Upper lobe of right lung (tissue), 1 donor: ENCODE measurements at regions not wholly inside any gene's neighbourhood (a gene's known extent, or its start where the extent isn't known, plus 50 kb on each side); places are given as distances from the start of the nearest gene placed in this dataset.

Experiments
- ATAC-seq: fragments of 200-7000 bp; cut with Tn5 transposase; one replicate; pipeline ENCODE4 v1.9.1; 2020; ENCODE audit warnings: mild to moderate bottlenecking, moderate library complexity
- DNase-seq: peaks from one replicate; pipeline ENCODE4 v3.0.0-alpha.2; 2020
- H3K27ac ChIP-seq: fragments of 200-600 bp; one replicate; pipeline ENCODE4 v1.8.0; 2022
- H3K27me3 ChIP-seq: fragments of 200-600 bp; one replicate; pipeline ENCODE4 v1.8.0; 2022; ENCODE audit warnings: mild to moderate bottlenecking
- H3K36me3 ChIP-seq: fragments of 200-600 bp; one replicate; pipeline ENCODE4 v1.8.0; 2022
- H3K4me1 ChIP-seq: fragments of 200-600 bp; one replicate; pipeline ENCODE4 v1.8.0; 2022
- H3K4me3 ChIP-seq: fragments of 200-600 bp; one replicate; pipeline ENCODE4 v1.8.0; 2022; ENCODE audit warnings: mild to moderate bottlenecking
- H3K9me3 ChIP-seq: fragments of 200-600 bp; one replicate; pipeline ENCODE4 v1.8.0; 2022
- CTCF ChIP-seq: fragments of 200-600 bp; IDR thresholded peaks from one replicate; pipeline ENCODE4 v1.8.0; 2022; ENCODE audit warnings: antibody characterized with exemption
- intact Hi-C: fragments of 100-400 bp; cut with DNase I; formaldehyde crosslinking; loops from one replicate; pipeline ENCODE4 v1.11.0; 2022
- donor health status: DM: no; HTN: yes; CAD: no; lungs with severe emphysema.

- TF ChIP-seq CTCF = no peak
- intact Hi-C loops = no loop called here
- Histone ChIP-seq H3K27me3 (no peaks in the 10 kb centered on the region), H3K27ac (no peak overlapping the region), H3K9me3 (no peaks in the 10 kb centered on the region), H3K36me3 (no peaks in the 10 kb centered on the region), H3K4me1 (no peaks in the 10 kb centered on the region), H3K4me3 (no peak overlapping the region)
- ATAC-seq (no peak), DNase-seq (no peak)
Observed at GRCh38 chr2:185998562-185999070, 260.0 kb downstream of the FSIP2 start.

GRCh38 chr2:186009341-186009740 is 270.7 kb downstream of the FSIP2 start:
- DNase-seq = no peak
- ATAC-seq = no peak
- Histone ChIP-seq H3K4me1 (no peaks in the 10 kb centered on the region), H3K9me3 (peaks cover 6% of the 10 kb centered on the region), H3K27me3 (no peaks in the 10 kb centered on the region), H3K4me3 (no peak overlapping the region), H3K27ac (no peak overlapping the region), H3K36me3 (no peaks in the 10 kb centered on the region)
- TF ChIP-seq CTCF = no peak
- intact Hi-C loops = no loop called here

- DNase-seq (no peak), ATAC-seq (no peak)
- H3K27me3 ChIP-seq = no peaks in the 10 kb centered on the region
- H3K4me1 ChIP-seq = no peaks in the 10 kb centered on the region
- no peak for TF ChIP-seq CTCF
- no peak overlapping the region for H3K4me3 ChIP-seq
- H3K27ac ChIP-seq = no peak overlapping the region
- H3K9me3 ChIP-seq = no peaks in the 10 kb centered on the region
- intact Hi-C loops = no loop called here
- H3K36me3 ChIP-seq = no peaks in the 10 kb centered on the region
Observed at GRCh38 chr2:186017278-186017677, 278.7 kb downstream of the FSIP2 start.

- Histone ChIP-seq H3K4me1 (no peaks in the 10 kb centered on the region), H3K27ac (no peak overlapping the region), H3K36me3 (no peaks in the 10 kb centered on the region), H3K27me3 (no peaks in the 10 kb centered on the region), H3K9me3 (no peaks in the 10 kb centered on the region), H3K4me3 (no peak overlapping the region)
- no peak for TF ChIP-seq CTCF
- ATAC-seq (no peak), DNase-seq (no peak)
- intact Hi-C loops = no loop called here
Observed at GRCh38 chr2:186024921-186025320, 286.3 kb downstream of the FSIP2 start.

GRCh38 chr2:186027922-186028321 is 289.3 kb downstream of the FSIP2 start:
- H3K27ac ChIP-seq = no peak overlapping the region
- TF ChIP-seq CTCF = no peak

GRCh38 chr2:186031229-186031628 is 292.6 kb downstream of the FSIP2 start:
- no peaks in the 10 kb centered on the region for H3K9me3 ChIP-seq
- H3K4me1 ChIP-seq = no peaks in the 10 kb centered on the region
- TF ChIP-seq CTCF = no peak
- H3K36me3 ChIP-seq = no peaks in the 10 kb centered on the region
- ATAC-seq (no peak), DNase-seq (no peak)
- intact Hi-C loops = no loop called here
- no peaks in the 10 kb centered on the region for H3K27me3 ChIP-seq
- H3K4me3 ChIP-seq = no peak overlapping the region
- H3K27ac ChIP-seq = no peak overlapping the region

More at GRCh38 chr2:186027922-186028321, 289.3 kb downstream of the FSIP2 start:
- Histone ChIP-seq H3K4me3 (no peak overlapping the region), H3K36me3 (no peaks in the 10 kb centered on the region), H3K9me3 (no peaks in the 10 kb centered on the region), H3K4me1 (no peaks in the 10 kb centered on the region), H3K27me3 (no peaks in the 10 kb centered on the region)
- no peak for DNase-seq
- intact Hi-C loops = no loop called here
- ATAC-seq = no peak
